ENCODE measurements at regions not wholly inside any gene's neighbourhood (a gene's known extent, or its start where the extent isn't known, plus 50 kb on each side); places are given as distances from the start of the nearest gene placed in this dataset.

DNA sequence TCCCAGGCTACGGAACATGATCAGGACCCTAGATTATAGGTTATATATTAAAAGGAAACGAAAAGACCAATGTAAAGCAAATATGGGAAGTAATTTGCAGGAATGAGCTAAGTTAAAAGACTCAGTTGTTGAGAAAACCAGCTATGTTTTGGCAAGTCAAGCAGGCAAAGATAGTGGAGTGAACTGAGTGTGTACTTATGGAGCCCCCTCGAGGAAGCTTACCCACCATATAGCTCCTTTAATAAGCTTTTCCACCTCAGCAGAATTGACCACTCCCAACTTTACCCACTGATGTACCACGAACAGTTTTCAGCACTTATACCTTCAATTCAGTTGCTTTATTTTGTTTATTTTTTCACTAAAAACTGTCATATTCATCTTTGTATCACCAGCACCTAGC is 57.3 kb upstream of the PJA2 start:
- no peak for TF ChIP-seq POLR2A (IDR thresholded peaks at IDR 0.05; ENCODE audit: low read depth, low read length)
- no peak for TF ChIP-seq POLR2AphosphoS5 (IDR thresholded peaks at IDR 0.05; ENCODE audit: low read depth, low read length)
- TF ChIP-seq TAF1 (IDR thresholded peaks at IDR 0.05; ENCODE audit: low read depth, low read length) = no peak
- TF ChIP-seq PAX5 (IDR thresholded peaks at IDR 0.05; ENCODE audit: insufficient read depth, low read length, severe bottlenecking) = no peak
- TF ChIP-seq SPI1 (IDR thresholded peaks at IDR 0.05; ENCODE audit: low read depth, low read length) = no peak
- TF ChIP-seq POU2F2 (IDR thresholded peaks at IDR 0.05; ENCODE audit: low read depth, low read length) = no peak
